CD4-positive, alpha-beta T cell treated with Interleukin-17A for 1 hour (primary cell): ENCODE measurements at regions not wholly inside any gene's neighbourhood (a gene's known extent, or its start where the extent isn't known, plus 50 kb on each side); places are given as distances from the start of the nearest gene placed in this dataset.
"Not testable (repeated sequence)": the region's sequence is repeated elsewhere in the genome, so short reads cannot be mapped to it uniquely, and the experiment has no call there.

ENCODE experiments used
- DNase-seq: peaks from one replicate; pipeline ENCODE4 v3.0.0-alpha.2; 2020

- DNase-seq = no peak
These were observed 86.3 kb downstream of the GYPE start for GRCh38 chr4:143819029-143819428.

- DNase-seq = not testable (repeated sequence)
These were observed 87.5 kb downstream of the GYPE start for GRCh38 chr4:143817866-143818265.

GRCh38 chr4:143815375-143815774 is 90.0 kb downstream of the GYPE start:
- DNase-seq = not testable (repeated sequence)

- DNase-seq = not testable (repeated sequence)
These were observed 91.8 kb downstream of the GYPE start for GRCh38 chr4:143813431-143814154.

- DNase-seq = not testable (repeated sequence)
These were observed 91.2 kb upstream of the FREM3 start for GRCh38 chr4:143791693-143792092.

- DNase-seq = not testable (repeated sequence)
These were observed 90.0 kb upstream of the FREM3 start for GRCh38 chr4:143790425-143790824.

GRCh38 chr4:143789618-143790017 is 89.1 kb upstream of the FREM3 start:
- not testable (repeated sequence) for DNase-seq

GRCh38 chr4:143784567-143784966 is 84.1 kb upstream of the FREM3 start:
- DNase-seq = no peak

GRCh38 chr4:143782521-143782920 is 82.0 kb upstream of the FREM3 start:
- DNase-seq = no peak

- peak; percentile 39 for DNase-seq
These were observed 73.8 kb upstream of the FREM3 start for GRCh38 chr4:143773998-143774895.

- no peak for DNase-seq
These were observed 70.8 kb upstream of the FREM3 start for GRCh38 chr4:143771269-143771668.

- DNase-seq = no peak
These were observed 67.6 kb upstream of the FREM3 start for GRCh38 chr4:143768007-143768591.

- DNase-seq = no peak
These were observed 63.1 kb upstream of the FREM3 start for GRCh38 chr4:143763587-143763986.

GRCh38 chr4:143762511-143762910 is 62.0 kb upstream of the FREM3 start:
- DNase-seq = no peak
